NCI-H2029 (cell line): ENCODE measurements at regions not wholly inside any gene's neighbourhood (a gene's known extent, or its start where the extent isn't known, plus 50 kb on each side); places are given as distances from the start of the nearest gene placed in this dataset.

ENCODE experiments used
- DNase-seq: peaks from one replicate; lab custom pipeline; 2025; lab: John Stamatoyannopoulos, UW

DNA sequence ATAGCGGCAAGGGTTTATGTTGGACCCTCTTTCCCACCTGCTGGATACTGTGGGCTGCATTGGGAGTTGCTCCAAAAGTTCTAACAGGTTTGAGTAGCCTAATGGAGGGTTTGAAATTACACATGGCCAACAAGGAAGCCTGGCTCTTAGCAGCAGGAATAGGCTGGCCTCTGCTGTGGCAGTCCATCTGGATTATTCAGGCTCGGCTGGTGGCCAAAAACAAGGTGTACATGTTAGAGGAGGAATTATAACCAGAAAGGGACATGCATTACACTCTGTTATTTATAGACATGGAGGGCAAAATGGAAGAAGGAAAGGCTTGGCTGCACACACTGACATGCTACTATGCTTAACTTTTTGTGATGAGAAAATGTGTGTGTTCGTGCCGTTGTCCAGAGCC, 61.1 kb upstream of the NRXN1 start:
- DNase-seq = no peak

DNA sequence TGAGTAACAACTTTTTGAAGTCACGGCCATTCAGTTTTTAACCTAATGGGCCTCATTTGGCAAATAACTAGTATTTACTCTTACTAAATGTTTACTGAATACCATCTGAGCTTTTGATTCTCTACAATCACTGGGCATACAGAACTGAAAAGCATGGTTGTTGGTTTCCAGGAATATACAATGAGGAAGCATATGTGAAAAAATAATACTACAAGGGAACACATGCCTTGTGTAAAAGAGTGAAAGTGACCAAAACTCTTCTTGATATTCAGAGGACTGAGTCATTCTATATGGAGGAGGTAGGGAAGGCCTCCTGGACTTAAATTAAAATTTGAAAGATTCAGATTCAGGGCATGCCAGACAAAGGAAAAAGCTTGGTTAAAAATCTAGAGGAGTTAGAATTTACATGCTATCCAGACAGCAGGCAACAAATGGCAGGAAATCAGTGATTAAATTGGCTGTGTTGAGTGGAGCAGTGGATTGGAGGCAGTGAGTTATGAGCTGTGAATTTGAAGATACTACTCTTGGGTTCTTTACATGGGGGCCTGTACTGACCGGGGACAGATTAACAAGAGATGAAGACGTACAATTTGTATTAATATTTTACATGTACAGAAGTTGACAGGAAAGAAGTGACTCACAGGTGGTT, 53.6 kb upstream of the NRXN1 start:
- DNase-seq = no peak

DNA sequence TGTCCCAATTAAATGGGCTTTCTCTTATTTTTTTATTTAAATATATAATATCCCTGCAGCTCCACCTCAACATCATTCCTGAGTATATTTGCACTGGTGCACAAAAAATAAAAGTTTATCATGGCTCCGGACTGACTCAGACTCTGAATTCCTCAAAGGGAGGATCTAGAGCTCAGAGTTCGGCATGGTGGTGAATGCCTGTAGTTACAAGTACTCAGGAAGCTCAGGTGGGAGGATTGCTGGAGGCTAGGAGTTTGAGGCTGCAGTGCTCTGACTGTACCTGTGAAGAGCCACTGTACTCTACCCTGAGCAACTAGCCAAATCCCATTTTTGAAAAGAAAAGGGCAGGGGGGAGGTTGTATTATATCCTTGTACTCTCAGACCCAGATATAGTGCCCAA, 52.8 kb upstream of the NRXN1 start:
- no peak for DNase-seq
